ENCODE measurements at regions not wholly inside any gene's neighbourhood (a gene's known extent, or its start where the extent isn't known, plus 50 kb on each side); places are given as distances from the start of the nearest gene placed in this dataset.

DNA sequence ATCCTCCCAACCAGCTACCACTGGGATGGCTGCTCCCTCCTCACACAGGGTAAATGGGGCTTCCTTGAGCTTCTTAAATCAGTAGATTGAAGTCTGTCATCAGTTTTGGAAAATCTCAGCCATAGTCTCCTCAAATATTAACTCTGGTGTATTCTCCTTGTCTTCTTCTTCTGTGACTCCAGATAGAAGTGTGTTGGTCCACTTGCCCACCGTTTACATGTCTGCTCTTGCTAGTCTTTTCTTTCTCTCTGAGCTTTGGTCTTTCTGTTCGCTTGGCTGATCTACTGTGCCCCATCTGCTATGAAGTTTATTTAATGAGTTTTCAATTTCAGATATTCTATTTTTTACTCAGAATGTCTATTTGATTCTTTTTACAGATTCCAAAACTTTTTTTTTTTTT, 281.7 kb upstream of the HDAC4 start:
- no peak for DNase-seq

DNA sequence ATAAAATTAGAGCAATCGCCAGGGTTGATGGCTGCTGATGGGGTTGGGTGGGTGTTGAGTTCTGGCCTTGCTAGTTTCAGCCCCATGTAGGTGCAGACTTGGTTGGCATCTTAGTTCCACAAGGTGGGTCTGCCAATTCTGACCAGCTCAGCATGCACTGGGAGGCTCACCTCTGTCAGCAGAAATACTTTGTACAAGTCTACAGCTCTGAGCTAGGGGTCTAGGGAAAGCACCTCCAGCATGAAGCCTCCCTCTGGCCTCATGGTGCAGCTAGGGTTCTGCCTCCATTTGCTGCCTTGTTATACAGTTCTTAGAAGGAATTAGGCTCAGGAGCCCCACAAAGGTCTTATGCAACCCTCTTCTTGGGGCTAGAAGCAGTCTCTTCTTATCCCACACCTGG, 278.9 kb upstream of the HDAC4 start:
- no peak for DNase-seq

GRCh38 chr2:239678666-239679296, 278.0 kb upstream of the HDAC4 start:
- DNase-seq: no peak

DNA sequence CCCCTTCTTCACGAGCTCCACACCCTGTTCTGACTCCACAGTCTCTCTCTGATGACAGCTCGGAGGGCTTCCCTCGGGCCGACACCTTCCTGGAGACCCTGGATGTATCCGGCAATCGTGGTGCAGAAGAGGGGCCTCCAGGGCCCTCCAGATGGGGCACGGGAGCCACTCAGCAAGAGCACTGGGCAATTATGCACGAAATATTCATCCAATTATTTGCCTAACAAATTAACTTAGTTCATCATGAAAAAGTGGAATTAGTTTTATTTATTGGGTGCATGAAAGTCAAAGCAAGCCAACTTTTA, 277.3 kb upstream of the HDAC4 start:
- DNase-seq: no peak

DNA sequence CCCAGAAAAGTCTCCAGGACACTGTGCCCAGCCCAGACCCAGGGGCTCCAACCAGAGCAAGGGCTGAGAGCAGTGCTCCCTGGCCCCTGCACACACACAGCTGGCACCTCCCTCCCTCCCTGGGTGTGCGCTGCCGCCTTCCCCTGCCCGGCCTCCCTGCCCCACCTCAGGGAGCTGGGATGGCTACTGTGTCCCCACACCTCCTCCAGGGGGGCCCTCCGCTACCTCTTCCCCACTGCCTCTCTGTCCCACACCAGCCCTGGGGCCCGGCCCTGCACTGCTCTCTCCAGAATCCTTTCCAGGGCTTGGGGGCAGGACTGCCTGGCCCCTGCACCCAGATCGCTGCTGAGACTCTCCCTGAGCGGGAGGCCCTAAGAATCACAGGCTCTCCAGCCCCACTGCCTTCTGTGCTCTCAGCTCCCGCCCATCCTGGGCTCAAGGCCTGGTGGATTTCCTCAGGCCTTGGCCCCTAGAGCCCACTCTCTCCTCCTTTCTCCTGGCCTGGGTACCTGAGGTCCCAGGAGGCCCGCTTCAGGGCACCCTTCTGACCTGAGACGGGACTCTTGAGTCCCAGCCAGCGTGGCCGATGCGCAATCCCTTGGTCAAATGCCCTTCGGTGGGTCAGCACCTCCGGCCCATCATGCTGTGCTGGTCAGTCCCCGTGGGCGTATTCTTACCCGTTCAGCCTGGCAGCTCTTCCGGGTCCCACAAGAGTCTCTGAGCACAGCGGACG, 276.8 kb upstream of the HDAC4 start:
- DNase-seq: no peak

DNA sequence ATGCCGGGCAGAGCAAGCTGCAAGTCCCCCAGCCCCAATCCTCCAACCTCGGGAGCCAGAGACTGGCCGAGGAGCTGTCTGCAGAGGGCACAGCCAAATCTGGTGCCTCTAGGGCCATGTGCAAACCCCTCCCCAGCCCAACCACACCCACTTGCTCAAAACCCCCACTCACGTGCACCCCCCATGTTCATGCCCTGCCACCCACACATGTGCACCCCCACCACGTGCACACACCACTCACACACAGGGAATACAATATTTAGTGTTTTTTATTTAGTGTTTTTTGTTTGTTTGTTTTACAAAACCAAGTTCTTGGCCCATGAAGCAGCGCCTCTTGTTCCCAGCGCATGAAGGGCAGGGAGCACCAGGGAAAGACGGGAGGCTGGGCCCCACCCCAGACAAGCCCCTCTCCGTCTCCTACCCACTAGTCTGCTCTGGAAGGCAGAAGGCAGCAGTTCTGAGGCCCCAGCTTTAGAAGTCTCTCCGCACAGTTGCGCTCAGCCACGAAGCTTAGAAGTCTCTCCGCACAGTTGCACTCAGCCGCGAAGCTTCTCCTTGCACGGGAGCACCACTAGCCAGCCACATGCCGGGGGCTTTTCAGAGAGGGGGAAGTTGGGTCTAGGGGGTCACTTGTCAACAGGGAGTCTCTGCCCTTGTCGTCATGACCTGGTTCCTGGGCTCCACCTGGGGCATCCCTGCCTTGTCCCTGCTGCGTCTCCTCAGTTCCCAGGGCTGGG, 276.1 kb upstream of the HDAC4 start:
- DNase-seq: no peak

GRCh38 chr2:239675826-239676715, 275.3 kb upstream of the HDAC4 start:
- DNase-seq: no peak

DNA sequence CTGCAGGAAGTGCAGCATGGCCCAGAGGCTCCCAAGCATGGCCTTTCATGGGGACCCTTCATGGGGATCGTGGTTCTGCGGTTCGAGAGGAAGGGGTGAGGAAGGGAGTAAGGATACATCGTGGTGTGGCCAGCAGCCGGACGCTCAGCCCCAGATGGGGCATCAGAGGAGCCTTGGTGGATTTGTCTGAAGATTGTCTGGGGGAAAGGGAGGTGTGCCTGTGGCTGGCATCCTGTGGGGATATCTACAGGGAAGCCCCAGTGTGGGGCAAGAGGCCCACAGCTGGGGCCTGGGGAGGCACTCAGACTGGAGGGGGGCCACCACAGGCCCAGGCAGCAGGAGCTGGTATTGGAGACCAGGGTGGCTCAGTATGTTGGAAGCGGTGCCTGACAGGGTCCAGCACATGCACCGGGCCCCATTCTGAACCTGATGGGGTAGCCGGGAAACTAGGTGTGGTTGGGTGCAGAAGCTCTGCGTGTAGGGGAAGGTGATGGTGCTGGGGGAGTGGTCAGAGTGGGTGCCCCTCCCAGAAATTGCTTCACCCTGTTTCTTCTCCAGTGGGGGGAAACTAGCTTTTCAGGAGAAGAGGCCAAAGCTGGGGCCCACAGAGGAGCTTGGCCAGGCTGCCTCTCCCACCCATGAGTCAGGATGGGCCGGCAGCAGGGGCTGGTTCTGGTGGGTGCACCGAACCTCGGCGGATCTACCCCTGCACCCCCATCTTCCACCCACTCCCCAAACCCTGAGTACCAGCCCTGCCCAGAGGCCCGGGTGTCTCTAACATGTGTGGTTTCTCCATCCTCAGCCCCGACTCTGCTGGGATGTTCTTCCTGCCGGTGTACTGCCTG, 274.4 kb upstream of the HDAC4 start:
- no peak for DNase-seq

- no peak for DNase-seq
These were observed 273.5 kb upstream of the HDAC4 start for GRCh38 chr2:239674101-239674980.

- DNase-seq: no peak
These were observed 272.8 kb upstream of the HDAC4 start for GRCh38 chr2:239673641-239674040.

GRCh38 chr2:239671916-239672849, 271.4 kb upstream of the HDAC4 start:
- DNase-seq: no peak

GRCh38 chr2:239671471-239671870, 270.7 kb upstream of the HDAC4 start:
- no peak for DNase-seq

GRCh38 chr2:239670463-239671120, 269.8 kb upstream of the HDAC4 start:
- no peak for DNase-seq

GRCh38 chr2:239669899-239670460, 269.2 kb upstream of the HDAC4 start:
- DNase-seq: no peak

GRCh38 chr2:239669181-239669898, 268.5 kb upstream of the HDAC4 start:
- no peak for DNase-seq

GRCh38 chr2:239668651-239669050, 267.8 kb upstream of the HDAC4 start:
- no peak for DNase-seq

- no peak for DNase-seq
These were observed 267.2 kb upstream of the HDAC4 start for GRCh38 chr2:239668042-239668441.

GRCh38 chr2:239667431-239667985, 266.7 kb upstream of the HDAC4 start:
- DNase-seq: no peak

Measured in OCI-M1 (cell line).